ENCODE measurements at regions not wholly inside any gene's neighbourhood (a gene's known extent, or its start where the extent isn't known, plus 50 kb on each side); places are given as distances from the start of the nearest gene placed in this dataset.
"Not testable (repeated sequence)": the region's sequence is repeated elsewhere in the genome, so short reads cannot be mapped to it uniquely, and the experiment has no call there.

- TF ChIP-seq, protein P1, sequence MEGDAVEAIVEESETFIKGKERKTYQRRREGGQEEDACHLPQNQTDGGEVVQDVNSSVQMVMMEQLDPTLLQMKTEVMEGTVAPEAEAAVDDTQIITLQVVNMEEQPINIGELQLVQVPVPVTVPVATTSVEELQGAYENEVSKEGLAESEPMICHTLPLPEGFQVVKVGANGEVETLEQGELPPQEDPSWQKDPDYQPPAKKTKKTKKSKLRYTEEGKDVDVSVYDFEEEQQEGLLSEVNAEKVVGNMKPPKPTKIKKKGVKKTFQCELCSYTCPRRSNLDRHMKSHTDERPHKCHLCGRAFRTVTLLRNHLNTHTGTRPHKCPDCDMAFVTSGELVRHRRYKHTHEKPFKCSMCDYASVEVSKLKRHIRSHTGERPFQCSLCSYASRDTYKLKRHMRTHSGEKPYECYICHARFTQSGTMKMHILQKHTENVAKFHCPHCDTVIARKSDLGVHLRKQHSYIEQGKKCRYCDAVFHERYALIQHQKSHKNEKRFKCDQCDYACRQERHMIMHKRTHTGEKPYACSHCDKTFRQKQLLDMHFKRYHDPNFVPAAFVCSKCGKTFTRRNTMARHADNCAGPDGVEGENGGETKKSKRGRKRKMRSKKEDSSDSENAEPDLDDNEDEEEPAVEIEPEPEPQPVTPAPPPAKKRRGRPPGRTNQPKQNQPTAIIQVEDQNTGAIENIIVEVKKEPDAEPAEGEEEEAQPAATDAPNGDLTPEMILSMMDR (optimal IDR thresholded peaks at IDR 0.05 in 1 of 3, IDR thresholded peaks at IDR 0.05 in 1 of 3, conservative IDR thresholded peaks at IDR 0.05 in 1 of 3; ENCODE audit: extremely low read depth in 1 of 3, insufficient read depth in 2 of 3, low read length in 3 of 3) = not testable (repeated sequence)
- not testable (repeated sequence) for TF ChIP-seq EZH2 (IDR thresholded peaks at IDR 0.05; ENCODE audit: low read length)
Observed at GRCh38 chr3:18552579-18553105, 127.5 kb upstream of the SATB1 start.

All from keratinocyte (primary cell).